Fibroblast of lung (primary cell): ENCODE measurements at regions not wholly inside any gene's neighbourhood (a gene's known extent, or its start where the extent isn't known, plus 50 kb on each side); places are given as distances from the start of the nearest gene placed in this dataset.

Experiments
- EZH2 ChIP-seq: IDR thresholded peaks from 2 replicates; pipeline ENCODE4 v1.5.1; 2012; ENCODE audit warnings: low read length, control low read depth, mild to moderate bottlenecking; ENCODE audit errors: missing control alignments
- TF ChIP-seq, protein P1 (sequence below), 2 donors: IDR thresholded peaks in 1 of 2; conservative IDR thresholded peaks in 1 of 2; 1 replicate in 1 of 2; 2 replicates in 1 of 2; pipeline ENCODE4 v1.5.1; 2011 to 2012; ENCODE audit warnings: low read length in 2 of 2, control low read depth in 1 of 2, inconsistent platforms in 1 of 2, low read depth in 1 of 2, mild to moderate bottlenecking in 1 of 2

DNA sequence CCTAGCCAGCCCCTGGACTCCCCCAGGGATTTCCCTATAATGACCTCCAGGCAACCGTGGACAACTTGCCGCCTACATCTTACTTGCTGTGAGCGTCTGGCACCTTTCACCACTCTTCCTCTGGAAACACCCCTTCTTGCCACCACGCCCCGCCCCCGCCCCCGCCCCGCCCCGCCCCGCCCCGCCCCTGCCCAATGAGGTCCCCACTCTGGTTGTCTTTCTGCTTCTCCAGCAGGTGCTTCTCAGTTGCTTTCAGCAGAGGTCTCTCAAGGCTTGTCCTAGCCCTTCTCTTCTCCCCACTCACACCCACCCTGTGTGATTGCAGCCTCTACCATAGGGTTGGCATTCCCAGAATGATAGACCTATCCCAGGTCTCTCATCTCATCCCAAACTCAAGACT lies 214.5 kb downstream of the EN1 start:
- TF ChIP-seq, protein P1, sequence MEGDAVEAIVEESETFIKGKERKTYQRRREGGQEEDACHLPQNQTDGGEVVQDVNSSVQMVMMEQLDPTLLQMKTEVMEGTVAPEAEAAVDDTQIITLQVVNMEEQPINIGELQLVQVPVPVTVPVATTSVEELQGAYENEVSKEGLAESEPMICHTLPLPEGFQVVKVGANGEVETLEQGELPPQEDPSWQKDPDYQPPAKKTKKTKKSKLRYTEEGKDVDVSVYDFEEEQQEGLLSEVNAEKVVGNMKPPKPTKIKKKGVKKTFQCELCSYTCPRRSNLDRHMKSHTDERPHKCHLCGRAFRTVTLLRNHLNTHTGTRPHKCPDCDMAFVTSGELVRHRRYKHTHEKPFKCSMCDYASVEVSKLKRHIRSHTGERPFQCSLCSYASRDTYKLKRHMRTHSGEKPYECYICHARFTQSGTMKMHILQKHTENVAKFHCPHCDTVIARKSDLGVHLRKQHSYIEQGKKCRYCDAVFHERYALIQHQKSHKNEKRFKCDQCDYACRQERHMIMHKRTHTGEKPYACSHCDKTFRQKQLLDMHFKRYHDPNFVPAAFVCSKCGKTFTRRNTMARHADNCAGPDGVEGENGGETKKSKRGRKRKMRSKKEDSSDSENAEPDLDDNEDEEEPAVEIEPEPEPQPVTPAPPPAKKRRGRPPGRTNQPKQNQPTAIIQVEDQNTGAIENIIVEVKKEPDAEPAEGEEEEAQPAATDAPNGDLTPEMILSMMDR (conservative IDR thresholded peaks at IDR 0.05 in 1 of 2, IDR thresholded peaks at IDR 0.05 in 1 of 2; ENCODE audit: low read depth in 1 of 2, low read length in 2 of 2), result no peak
- no peak for TF ChIP-seq EZH2
